Activated T-cell treated with anti-CD3 and anti-CD28 coated beads, Interleukin-2, amount 50 U/mL, for 4 hours (primary cell): ENCODE measurements at regions not wholly inside any gene's neighbourhood (a gene's known extent, or its start where the extent isn't known, plus 50 kb on each side); places are given as distances from the start of the nearest gene placed in this dataset.
"Not testable (repeated sequence)": the region's sequence is repeated elsewhere in the genome, so short reads cannot be mapped to it uniquely, and the experiment has no call there.

Experiments
- ATAC-seq, 2 donors: fragments of 200-7000 bp; cut with Tn5 transposase; one replicate each; pipeline ENCODE4 v1.10.0; 2021
- DNase-seq: peaks from one replicate; pipeline ENCODE4 v3.0.0-alpha.2; 2020
- H3K27me3 Mint-ChIP-seq: one replicate; pipeline ENCODE4 v1.8.0; 2021; ENCODE audit warnings: low read depth, mixed read lengths
- H3K36me3 Mint-ChIP-seq: one replicate; pipeline ENCODE4 v1.8.0; 2022; ENCODE audit warnings: mixed read lengths; ENCODE audit not compliant: insufficient read depth
- H3K4me1 Mint-ChIP-seq: one replicate; pipeline ENCODE4 v1.8.0; 2021; ENCODE audit warnings: low read depth, mixed read lengths
- H3K4me3 Mint-ChIP-seq: one replicate; pipeline ENCODE4 v1.8.0; 2021; ENCODE audit warnings: mild to moderate bottlenecking, moderate library complexity, mixed read lengths
- H3K9me3 Mint-ChIP-seq: one replicate; pipeline ENCODE4 v1.8.0; 2021; ENCODE audit warnings: mixed read lengths

DNA sequence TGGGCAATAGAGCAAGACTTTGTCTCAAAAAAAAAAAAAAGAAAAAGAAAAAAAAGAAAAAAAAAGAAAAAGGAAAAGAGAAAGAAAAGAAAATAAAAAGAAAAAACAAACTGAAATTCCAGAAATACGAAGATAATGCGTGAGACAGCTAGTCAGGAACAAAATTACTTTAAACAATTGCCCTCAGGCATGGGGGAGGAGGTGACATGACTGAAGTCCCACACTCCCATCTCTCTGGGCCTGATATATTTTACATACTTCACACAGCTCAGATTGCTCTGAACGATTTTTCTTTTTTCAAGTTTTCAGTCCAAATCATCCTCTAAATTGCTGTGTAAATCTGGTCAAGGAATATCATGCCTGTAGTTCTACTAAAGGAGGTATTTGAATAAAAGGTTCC is 409.5 kb upstream of the DEPDC1 start:
- H3K4me3 Mint-ChIP-seq = no peak overlapping the region
- H3K27me3 Mint-ChIP-seq = no peaks in the 10 kb centered on the region
- H3K9me3 Mint-ChIP-seq = peaks cover 17% of the 10 kb centered on the region
- ATAC-seq (no peak), DNase-seq (no peak)
- no peaks in the 10 kb centered on the region for H3K36me3 Mint-ChIP-seq
- H3K4me1 Mint-ChIP-seq = no peaks in the 10 kb centered on the region

DNA sequence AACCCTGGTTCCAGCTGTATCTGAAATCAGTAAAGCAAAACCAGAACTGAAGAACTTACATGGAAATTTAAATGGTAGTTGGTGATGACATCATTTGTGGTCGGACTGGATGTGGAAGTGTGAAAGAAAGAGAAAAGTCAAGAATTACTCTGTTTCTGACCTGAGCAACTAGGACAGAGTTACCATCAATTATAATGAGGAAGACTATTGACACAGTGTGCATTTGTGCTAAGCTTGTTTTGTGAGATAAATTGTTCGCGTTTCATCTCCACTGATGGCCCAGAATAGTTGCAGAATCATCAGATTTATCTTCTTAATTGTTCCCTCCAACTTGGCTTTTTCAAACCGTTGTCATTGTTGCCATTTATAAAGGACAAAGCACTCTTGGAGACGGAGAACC is 410.6 kb upstream of the DEPDC1 start:
- no peak for ATAC-seq
- H3K9me3 Mint-ChIP-seq = peaks cover 20% of the 10 kb centered on the region
- H3K27me3 Mint-ChIP-seq = no peaks in the 10 kb centered on the region
- no peaks in the 10 kb centered on the region for H3K36me3 Mint-ChIP-seq
- no peak for DNase-seq
- H3K4me1 Mint-ChIP-seq = no peaks in the 10 kb centered on the region
- H3K4me3 Mint-ChIP-seq = no peak overlapping the region

GRCh38 chr1:68908316-68908715 is 411.4 kb upstream of the DEPDC1 start:
- no peak for ATAC-seq
- Mint-ChIP-seq H3K27me3 (no peaks in the 10 kb centered on the region), H3K36me3 (no peaks in the 10 kb centered on the region), H3K9me3 (peaks cover 17% of the 10 kb centered on the region), H3K4me1 (no peaks in the 10 kb centered on the region), H3K4me3 (no peak overlapping the region)
- DNase-seq = no peak

DNA sequence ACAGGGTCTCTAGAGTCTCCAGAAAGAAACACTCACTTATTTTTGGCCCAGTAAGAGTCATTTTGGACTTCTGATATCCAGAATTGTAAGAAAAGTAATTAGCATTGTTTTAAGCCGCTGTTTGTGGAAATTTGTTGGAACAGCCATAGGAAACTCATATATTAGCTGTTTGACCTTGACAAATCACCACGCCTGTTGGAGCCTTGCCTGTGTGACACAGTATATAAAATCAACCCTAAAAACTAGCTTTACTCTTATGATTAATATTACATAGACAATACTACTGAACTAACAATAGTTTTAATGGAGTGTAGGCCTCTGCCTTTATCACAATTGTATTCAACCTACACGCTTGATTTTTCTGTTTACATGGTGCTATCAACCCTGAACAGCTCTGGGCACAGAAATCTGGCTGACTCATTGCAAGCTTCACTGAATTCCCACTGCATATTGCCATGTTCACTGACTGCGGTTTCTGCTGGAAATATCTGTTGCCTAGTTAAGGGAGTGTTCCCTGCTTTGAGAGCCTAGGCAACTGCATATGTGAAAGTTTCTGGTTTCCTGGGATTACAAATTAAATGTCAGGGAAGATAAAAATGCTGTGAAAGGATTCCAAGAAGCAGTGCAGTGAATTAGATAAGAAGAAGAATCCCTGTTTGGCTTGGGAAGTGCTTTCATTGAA is 419.5 kb upstream of the DEPDC1 start:
- no peak for ATAC-seq
- peaks cover 10% of the 10 kb centered on the region for H3K9me3 Mint-ChIP-seq
- H3K36me3 Mint-ChIP-seq = no peaks in the 10 kb centered on the region
- H3K4me1 Mint-ChIP-seq = no peaks in the 10 kb centered on the region
- no peak overlapping the region for H3K4me3 Mint-ChIP-seq
- no peak for DNase-seq
- no peaks in the 10 kb centered on the region for H3K27me3 Mint-ChIP-seq

DNA sequence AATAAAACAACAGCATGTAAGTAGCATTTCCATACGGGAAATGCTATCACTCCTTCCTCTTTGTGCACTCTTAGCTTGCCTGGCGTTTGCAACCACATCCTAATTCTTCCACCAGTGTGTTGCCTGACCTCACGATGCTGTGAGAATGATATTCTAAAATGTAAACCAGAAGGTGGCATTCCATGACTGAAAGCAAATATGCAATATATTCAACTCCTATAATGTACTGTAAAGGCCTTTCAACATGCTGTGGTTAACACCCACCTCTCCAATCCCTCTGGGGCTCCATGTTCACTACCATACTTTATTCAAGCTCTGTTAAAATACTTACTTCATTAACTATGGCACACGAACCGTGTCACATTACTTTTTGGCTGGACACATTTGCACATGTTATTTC is 420.6 kb upstream of the DEPDC1 start:
- peaks cover 6% of the 10 kb centered on the region for H3K9me3 Mint-ChIP-seq
- H3K4me3 Mint-ChIP-seq = no peak overlapping the region
- no peaks in the 10 kb centered on the region for H3K36me3 Mint-ChIP-seq
- DNase-seq (no peak), ATAC-seq (no peak)
- H3K4me1 Mint-ChIP-seq = no peaks in the 10 kb centered on the region
- no peaks in the 10 kb centered on the region for H3K27me3 Mint-ChIP-seq

GRCh38 chr1:68918563-68918962 is 421.7 kb upstream of the DEPDC1 start:
- no peaks in the 10 kb centered on the region for H3K4me1 Mint-ChIP-seq
- no peak overlapping the region for H3K4me3 Mint-ChIP-seq
- no peak for ATAC-seq
- peaks cover 4% of the 10 kb centered on the region for H3K9me3 Mint-ChIP-seq
- no peaks in the 10 kb centered on the region for H3K27me3 Mint-ChIP-seq
- H3K36me3 Mint-ChIP-seq = no peaks in the 10 kb centered on the region
- no peak for DNase-seq

DNA sequence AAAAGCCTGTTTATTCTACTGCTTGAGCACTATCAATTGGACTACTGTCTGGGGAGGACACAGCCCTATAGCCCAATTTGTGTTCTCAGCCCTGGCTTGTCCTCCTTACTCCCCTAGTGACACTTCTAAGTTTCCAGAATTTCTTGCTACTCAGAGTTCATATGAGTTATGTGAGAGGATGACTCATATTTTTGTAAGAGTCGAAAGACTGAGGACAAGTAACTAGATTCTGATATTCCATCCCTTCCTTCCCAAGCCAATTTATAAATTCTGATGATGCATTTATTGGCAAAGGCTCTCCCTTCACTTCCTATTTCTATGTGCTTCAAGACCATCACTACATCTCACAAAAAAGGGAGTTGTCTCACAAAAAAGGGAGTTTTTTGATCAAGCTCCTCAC is 422.2 kb upstream of the DEPDC1 start:
- no peaks in the 10 kb centered on the region for H3K4me1 Mint-ChIP-seq

DNA sequence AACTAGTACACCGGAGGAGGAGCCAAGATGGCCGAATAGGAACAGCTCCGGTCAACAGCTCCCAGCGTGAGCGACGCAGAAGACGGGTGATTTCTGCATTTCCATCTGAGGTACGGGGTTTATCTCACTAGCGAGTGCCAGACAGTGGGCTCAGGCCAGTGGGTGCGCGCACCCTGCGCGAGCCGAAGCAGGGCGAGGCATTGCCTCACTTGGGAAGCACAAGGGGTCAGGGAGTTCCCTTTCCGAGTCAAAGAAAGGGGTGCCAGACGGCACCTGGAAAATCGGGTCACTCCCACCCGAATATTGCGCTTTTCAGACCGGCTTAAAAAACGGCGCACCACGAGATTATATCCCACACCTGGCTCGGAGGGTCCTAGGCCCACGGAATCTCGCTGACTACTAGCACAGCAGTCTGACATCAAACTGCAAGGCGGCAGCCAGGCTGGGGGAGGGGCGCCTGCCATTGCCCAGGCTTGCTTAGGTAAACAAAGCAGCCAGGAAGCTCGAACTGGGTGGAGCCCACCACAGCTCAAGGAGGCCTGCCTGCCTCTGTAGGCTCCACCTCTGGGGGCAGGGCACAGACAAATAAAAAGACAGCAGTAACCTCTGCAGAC is 426.7 kb upstream of the DEPDC1 start:
- H3K4me3 Mint-ChIP-seq, H3K4me1 Mint-ChIP-seq, H3K36me3 Mint-ChIP-seq, ATAC-seq, DNase-seq, H3K9me3 Mint-ChIP-seq, H3K27me3 Mint-ChIP-seq: not testable (repeated sequence)

More for the DNA sequence above, 422.2 kb upstream of the DEPDC1 start:
- no peak overlapping the region for H3K4me3 Mint-ChIP-seq
- ATAC-seq = no peak
- H3K9me3 Mint-ChIP-seq = peaks cover 4% of the 10 kb centered on the region
- no peaks in the 10 kb centered on the region for H3K27me3 Mint-ChIP-seq
- H3K36me3 Mint-ChIP-seq = no peaks in the 10 kb centered on the region
- no peak for DNase-seq

DNA sequence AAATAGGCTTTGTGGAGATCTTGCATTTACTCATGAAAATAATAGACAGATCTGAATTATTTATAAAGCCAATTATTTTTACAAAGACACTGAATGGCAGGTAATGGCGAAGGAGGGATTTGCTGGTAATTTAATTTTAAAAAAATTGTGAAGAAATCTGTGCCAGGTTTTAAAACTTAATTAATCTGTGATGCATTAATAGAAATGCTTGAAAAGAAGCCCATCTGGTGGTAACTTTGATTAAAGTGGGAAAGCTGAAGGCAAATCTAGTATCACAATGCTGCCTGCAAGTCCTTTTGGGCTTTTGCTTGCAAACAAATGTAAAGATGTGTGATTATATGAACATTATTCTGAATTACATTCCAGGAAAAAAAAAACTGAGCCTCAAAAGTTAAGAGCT is 433.2 kb upstream of the DEPDC1 start:
- ATAC-seq = no peak
- H3K9me3 Mint-ChIP-seq = no peaks in the 10 kb centered on the region
- H3K4me3 Mint-ChIP-seq = no peak overlapping the region
- H3K36me3 Mint-ChIP-seq = no peaks in the 10 kb centered on the region
- no peaks in the 10 kb centered on the region for H3K27me3 Mint-ChIP-seq
- no peaks in the 10 kb centered on the region for H3K4me1 Mint-ChIP-seq
- no peak for DNase-seq

- Mint-ChIP-seq H3K9me3 (peaks cover 9% of the 10 kb centered on the region), H3K27me3 (no peaks in the 10 kb centered on the region), H3K4me1 (no peaks in the 10 kb centered on the region), H3K36me3 (no peaks in the 10 kb centered on the region), H3K4me3 (no peak overlapping the region)
- ATAC-seq (no peak), DNase-seq (no peak)
Observed at GRCh38 chr1:68936530-68936929, 439.6 kb upstream of the DEPDC1 start.

DNA sequence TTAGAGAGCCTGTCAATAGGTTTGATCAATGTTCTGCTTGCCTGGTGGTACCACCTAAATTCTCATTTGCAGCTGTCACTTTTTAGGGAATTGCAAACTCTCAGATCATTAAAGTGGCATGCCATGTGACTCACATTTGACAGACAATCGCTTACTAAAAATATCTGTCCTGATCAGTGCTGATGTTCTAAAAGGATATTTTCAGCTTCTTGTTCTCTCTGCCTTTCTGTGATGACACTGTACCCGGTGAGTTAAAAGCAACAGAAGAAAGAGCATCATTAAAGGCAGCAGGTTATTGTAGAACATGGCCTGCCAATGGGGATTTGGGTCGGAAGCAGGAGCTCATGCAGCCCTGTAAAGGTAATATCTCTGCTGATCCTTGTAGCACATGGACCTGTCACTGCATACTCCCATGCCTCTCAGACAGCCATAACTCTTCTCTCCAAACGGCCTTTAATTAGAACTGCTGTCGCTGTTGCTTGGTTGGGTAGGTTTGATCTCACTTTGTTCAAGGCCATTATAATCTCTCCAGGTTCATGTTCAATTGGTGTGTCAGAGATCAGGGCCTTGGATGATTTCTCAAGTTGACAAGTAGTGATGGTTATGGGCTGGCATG is 441.3 kb upstream of the DEPDC1 start:
- Mint-ChIP-seq H3K36me3 (no peaks in the 10 kb centered on the region), H3K4me1 (no peaks in the 10 kb centered on the region), H3K27me3 (no peaks in the 10 kb centered on the region), H3K9me3 (peaks cover 9% of the 10 kb centered on the region), H3K4me3 (no peak overlapping the region)
- DNase-seq = no peak
- no peak for ATAC-seq

- DNase-seq = no peak
- ATAC-seq = no peak
- no peaks in the 10 kb centered on the region for H3K4me1 Mint-ChIP-seq
- no peaks in the 10 kb centered on the region for H3K36me3 Mint-ChIP-seq
- peaks cover 7% of the 10 kb centered on the region for H3K9me3 Mint-ChIP-seq
- no peaks in the 10 kb centered on the region for H3K27me3 Mint-ChIP-seq
- no peak overlapping the region for H3K4me3 Mint-ChIP-seq
Observed at GRCh38 chr1:68950036-68950435, 453.2 kb upstream of the DEPDC1 start.

GRCh38 chr1:68953311-68953710 is 456.4 kb upstream of the DEPDC1 start:
- Mint-ChIP-seq H3K4me1 (no peaks in the 10 kb centered on the region), H3K27me3 (no peaks in the 10 kb centered on the region), H3K4me3 (no peak overlapping the region), H3K9me3 (peaks cover 3% of the 10 kb centered on the region), H3K36me3 (no peaks in the 10 kb centered on the region)
- DNase-seq = no peak
- ATAC-seq = no peak

DNA sequence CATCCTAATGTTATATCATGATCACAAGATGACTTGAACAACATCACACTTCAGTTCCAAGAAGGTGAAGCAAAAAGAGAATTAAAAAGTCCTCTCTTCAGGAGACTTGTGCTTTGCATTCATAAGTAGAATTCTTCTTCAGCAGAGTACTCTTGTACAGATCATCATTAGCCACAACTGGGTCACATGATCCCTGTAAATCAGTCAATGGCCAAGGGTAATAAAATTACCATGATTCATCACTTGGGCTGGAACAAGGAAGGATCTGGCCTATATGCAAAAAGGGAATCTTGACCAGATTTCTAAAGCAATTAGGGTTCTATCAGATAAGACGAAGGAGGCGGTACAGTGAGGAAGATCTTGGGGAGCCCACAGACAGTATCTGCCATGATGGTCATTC is 458.0 kb upstream of the DEPDC1 start:
- no peak for DNase-seq
- H3K27me3 Mint-ChIP-seq = no peaks in the 10 kb centered on the region
- no peak for ATAC-seq
- H3K4me3 Mint-ChIP-seq = no peak overlapping the region
- peaks cover 3% of the 10 kb centered on the region for H3K9me3 Mint-ChIP-seq
- no peaks in the 10 kb centered on the region for H3K36me3 Mint-ChIP-seq
- no peaks in the 10 kb centered on the region for H3K4me1 Mint-ChIP-seq

DNA sequence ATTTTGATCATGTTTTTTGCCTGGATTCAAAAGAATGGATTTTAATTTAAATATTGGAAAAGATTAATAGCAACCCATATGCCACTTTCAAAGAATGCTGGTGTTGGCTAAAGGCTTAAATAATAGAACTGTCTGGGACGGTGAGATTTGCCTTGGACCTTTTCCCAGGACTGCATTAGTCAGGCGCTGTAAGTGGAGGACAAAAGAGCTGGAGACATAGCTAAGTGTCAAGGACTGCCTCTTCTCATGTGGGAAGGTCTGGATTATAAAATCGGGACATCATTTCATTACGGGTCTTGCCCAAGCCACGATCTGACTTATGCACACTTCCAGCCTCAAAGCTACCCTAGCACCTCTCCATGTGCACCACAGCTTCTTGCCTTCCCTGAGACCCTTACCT is 458.5 kb upstream of the DEPDC1 start:
- no peaks in the 10 kb centered on the region for H3K4me1 Mint-ChIP-seq
- ATAC-seq (no peak), DNase-seq (no peak)
- H3K27me3 Mint-ChIP-seq = no peaks in the 10 kb centered on the region
- no peaks in the 10 kb centered on the region for H3K36me3 Mint-ChIP-seq
- no peak overlapping the region for H3K4me3 Mint-ChIP-seq
- peaks cover 3% of the 10 kb centered on the region for H3K9me3 Mint-ChIP-seq
